Upper lobe of left lung (tissue), 4 donors: ENCODE measurements at regions not wholly inside any gene's neighbourhood (a gene's known extent, or its start where the extent isn't known, plus 50 kb on each side); places are given as distances from the start of the nearest gene placed in this dataset.

ENCODE experiments used
- POLR2A ChIP-seq, 4 donors: fragments of 450-650 bp; IDR thresholded peaks; one replicate each; pipeline ENCODE4 v1.5.1; 2016 to 2017; ENCODE audit warnings: antibody characterized with exemption in 4 of 4, mild to moderate bottlenecking in 2 of 4
- TF ChIP-seq, protein P1 (sequence below), 6 experiments: fragments of 450-650 bp in 4 of 6; fragments of 200-600 bp in 2 of 6; sonication (generic) in 2 of 6; IDR thresholded peaks; one replicate each; pipeline ENCODE4 v1.5.1; 2016 to 2019; ENCODE audit warnings: antibody characterized with exemption in 6 of 6

DNA sequence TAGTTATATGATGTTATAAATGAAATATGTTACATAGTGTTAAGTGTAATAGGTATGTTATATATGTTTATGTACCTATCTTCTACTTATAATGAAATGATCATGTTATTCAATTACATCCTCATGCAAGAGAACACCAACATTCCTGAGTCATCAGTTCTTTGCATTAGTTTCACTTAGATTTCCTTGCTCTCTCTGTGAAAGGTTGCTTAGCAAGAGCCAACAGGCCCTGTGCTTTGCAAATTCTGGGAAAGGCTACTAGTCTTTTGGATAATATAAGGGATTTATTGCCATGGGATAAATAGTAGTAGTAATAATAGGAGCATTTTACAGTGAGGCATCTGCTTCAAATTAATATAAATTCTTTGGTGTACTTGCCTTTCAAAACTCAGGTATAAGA, 274.8 kb downstream of the SP3 start:
- TF ChIP-seq, protein P1, sequence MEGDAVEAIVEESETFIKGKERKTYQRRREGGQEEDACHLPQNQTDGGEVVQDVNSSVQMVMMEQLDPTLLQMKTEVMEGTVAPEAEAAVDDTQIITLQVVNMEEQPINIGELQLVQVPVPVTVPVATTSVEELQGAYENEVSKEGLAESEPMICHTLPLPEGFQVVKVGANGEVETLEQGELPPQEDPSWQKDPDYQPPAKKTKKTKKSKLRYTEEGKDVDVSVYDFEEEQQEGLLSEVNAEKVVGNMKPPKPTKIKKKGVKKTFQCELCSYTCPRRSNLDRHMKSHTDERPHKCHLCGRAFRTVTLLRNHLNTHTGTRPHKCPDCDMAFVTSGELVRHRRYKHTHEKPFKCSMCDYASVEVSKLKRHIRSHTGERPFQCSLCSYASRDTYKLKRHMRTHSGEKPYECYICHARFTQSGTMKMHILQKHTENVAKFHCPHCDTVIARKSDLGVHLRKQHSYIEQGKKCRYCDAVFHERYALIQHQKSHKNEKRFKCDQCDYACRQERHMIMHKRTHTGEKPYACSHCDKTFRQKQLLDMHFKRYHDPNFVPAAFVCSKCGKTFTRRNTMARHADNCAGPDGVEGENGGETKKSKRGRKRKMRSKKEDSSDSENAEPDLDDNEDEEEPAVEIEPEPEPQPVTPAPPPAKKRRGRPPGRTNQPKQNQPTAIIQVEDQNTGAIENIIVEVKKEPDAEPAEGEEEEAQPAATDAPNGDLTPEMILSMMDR (IDR thresholded peaks at IDR 0.05), result no peak
- no peak for TF ChIP-seq POLR2A (IDR thresholded peaks at IDR 0.05)
